ENCODE measurements at regions not wholly inside any gene's neighbourhood (a gene's known extent, or its start where the extent isn't known, plus 50 kb on each side); places are given as distances from the start of the nearest gene placed in this dataset.

GRCh38 chr10:130999376-131000202, 311.9 kb downstream of the TCERG1L start:
- TF ChIP-seq KDM1A (IDR thresholded peaks at IDR 0.05; ENCODE audit: low read depth), result no peak
- no peak for TF ChIP-seq GATA3 (IDR thresholded peaks at IDR 0.05; ENCODE audit: borderline replicate concordance)
- no peak for TF ChIP-seq CTCF (IDR thresholded peaks at IDR 0.05)
- no peak for TF ChIP-seq HEYL (CRISPR knock-in tag; IDR thresholded peaks at IDR 0.05)
- TF ChIP-seq ZC3H11A (IDR thresholded peaks at IDR 0.05), result no peak
- TF ChIP-seq HDAC2 (IDR thresholded peaks at IDR 0.05), result no peak
- TF ChIP-seq NR3C1 (IDR thresholded peaks at IDR 0.05), result no peak
- no peak for TF ChIP-seq MAX (IDR thresholded peaks at IDR 0.05)
- no peak for TF ChIP-seq EHMT2 (IDR thresholded peaks at IDR 0.05; ENCODE audit: low read depth)
- no peak for TF ChIP-seq RCOR1 (IDR thresholded peaks at IDR 0.05; ENCODE audit: low read depth, low read length)
- no peak for TF ChIP-seq USF2 (IDR thresholded peaks at IDR 0.05)

Data from A549 (cell line).